ENCODE measurements at regions not wholly inside any gene's neighbourhood (a gene's known extent, or its start where the extent isn't known, plus 50 kb on each side); places are given as distances from the start of the nearest gene placed in this dataset.

GRCh38 chr7:9029681-9030530 is 596.5 kb downstream of the NXPH1 start:
- TF ChIP-seq CTCF (IDR thresholded peaks at IDR 0.05) = no peak
- TF ChIP-seq POLR2AphosphoS5 (IDR thresholded peaks at IDR 0.05) = no peak
- no peak for TF ChIP-seq POLR2A (IDR thresholded peaks at IDR 0.05)
- no peak for TF ChIP-seq EP300 (IDR thresholded peaks at IDR 0.05)

Measured in upper lobe of left lung (tissue), 4 donors.